Neuronal stem cell (in vitro differentiated cells): ENCODE measurements at regions not wholly inside any gene's neighbourhood (a gene's known extent, or its start where the extent isn't known, plus 50 kb on each side); places are given as distances from the start of the nearest gene placed in this dataset.

Experiments used
- DNase-seq: peaks from one replicate; pipeline ENCODE4 v3.0.0-alpha.2; 2013; ENCODE audit warnings: low spot score
- H2AFZ ChIP-seq: one replicate; pipeline ENCODE4 v1.6.1; 2013; ENCODE audit warnings: mild to moderate bottlenecking, low read length, inconsistent platforms
- H2AK5ac ChIP-seq: 2 replicates; pipeline ENCODE4 v1.6.1; 2013; ENCODE audit warnings: low read depth, mild to moderate bottlenecking, inconsistent platforms, low read length, moderate library complexity, mixed read lengths
- H2BK120ac ChIP-seq: 2 replicates; pipeline ENCODE4 v1.6.1; 2013; ENCODE audit warnings: low read depth, mild to moderate bottlenecking, inconsistent platforms, low read length, moderate library complexity, mixed read lengths
- H2BK12ac ChIP-seq: one replicate; pipeline ENCODE4 v1.6.1; 2013; ENCODE audit warnings: low read length, inconsistent platforms
- H2BK15ac ChIP-seq: 2 replicates; pipeline ENCODE4 v1.6.1; 2013; ENCODE audit warnings: mild to moderate bottlenecking, low read length, inconsistent platforms, mixed read lengths
- H2BK5ac ChIP-seq: one replicate; pipeline ENCODE4 v1.6.1; 2013; ENCODE audit warnings: inconsistent platforms, mild to moderate bottlenecking, low read length, moderate library complexity
- H3K14ac ChIP-seq: one replicate; pipeline ENCODE4 v1.6.1; 2013; ENCODE audit warnings: low read length, inconsistent platforms
- H3K18ac ChIP-seq: 2 replicates; pipeline ENCODE4 v1.6.1; 2013; ENCODE audit warnings: low read length, inconsistent platforms
- H3K23ac ChIP-seq: 2 replicates; pipeline ENCODE4 v1.6.1; 2013; ENCODE audit warnings: low read depth, mild to moderate bottlenecking, mixed read lengths, low read length, inconsistent platforms; ENCODE audit not compliant: poor library complexity
- H3K27ac ChIP-seq: replicated peaks from 3 replicates; pipeline ENCODE4 v1.5.1; 2013; ENCODE audit warnings: low read length, inconsistent platforms
- H3K27me3 ChIP-seq, 3 experiments: 2 replicates each; pipeline ENCODE4 v1.6.1; 2013; ENCODE audit warnings: low read length in 3 of 3, mild to moderate bottlenecking in 2 of 3, inconsistent platforms in 1 of 3, low read depth in 1 of 3, mixed read lengths in 1 of 3, moderate library complexity in 1 of 3; ENCODE audit not compliant: control insufficient read depth in 3 of 3, insufficient read depth in 3 of 3
- H3K36me3 ChIP-seq, 2 donors: replicated peaks in 1 of 2; 2 replicates each; pipeline ENCODE4 v1.6.1; 2013; ENCODE audit warnings: low read length in 2 of 2; ENCODE audit not compliant: control insufficient read depth in 2 of 2, insufficient read depth in 2 of 2
- H3K4ac ChIP-seq: 2 replicates; pipeline ENCODE4 v1.6.1; 2013; ENCODE audit warnings: inconsistent platforms, mild to moderate bottlenecking, low read length, moderate library complexity
- H3K4me1 ChIP-seq, 2 donors: 1 replicate in 1 of 2; 2 replicates in 1 of 2; pipeline ENCODE4 v1.6.1; 2013; ENCODE audit warnings: low read length in 2 of 2, low read depth in 1 of 2; ENCODE audit not compliant: control insufficient read depth in 2 of 2, insufficient read depth in 1 of 2
- H3K4me2 ChIP-seq: one replicate; pipeline ENCODE4 v1.6.1; 2013; ENCODE audit warnings: mild to moderate bottlenecking, low read length, inconsistent platforms; ENCODE audit not compliant: insufficient read depth, poor library complexity, severe bottlenecking
- H3K4me3 ChIP-seq, 2 donors: 2 replicates each; pipeline ENCODE4 v1.5.1; 2013; ENCODE audit warnings: low read length in 2 of 2, mild to moderate bottlenecking in 2 of 2, inconsistent platforms in 1 of 2, moderate library complexity in 1 of 2
- H3K79me1 ChIP-seq: one replicate; pipeline ENCODE4 v1.6.1; 2013; ENCODE audit warnings: low read depth, mild to moderate bottlenecking, inconsistent platforms, low read length, moderate library complexity
- H3K9ac ChIP-seq: one replicate; pipeline ENCODE4 v1.6.1; 2013; ENCODE audit warnings: mild to moderate bottlenecking, low read depth, low read length, inconsistent platforms; ENCODE audit not compliant: poor library complexity
- H3K9me3 ChIP-seq, 2 donors: replicated peaks in 1 of 2; 2 replicates each; pipeline versions ENCODE3 to v1.6.1; 2013; ENCODE audit warnings: low read length in 2 of 2, mild to moderate bottlenecking in 2 of 2, inconsistent platforms in 1 of 2, low read depth in 1 of 2, mixed read lengths in 1 of 2, moderate library complexity in 1 of 2; ENCODE audit not compliant: control insufficient read depth in 2 of 2, insufficient read depth in 1 of 2
- H4K8ac ChIP-seq: one replicate; pipeline ENCODE4 v1.6.1; 2013; ENCODE audit warnings: low read depth, mild to moderate bottlenecking, inconsistent platforms, low read length, moderate library complexity
- H4K91ac ChIP-seq: one replicate; pipeline ENCODE4 v1.6.1; 2013; ENCODE audit warnings: low read length, low read depth, mild to moderate bottlenecking, inconsistent platforms; ENCODE audit not compliant: poor library complexity
- WGBS, 2 donors: extraction: QIAGEN DNeasy Blood & Tissue Kit; methylation state at CpG; one replicate each; pipeline ENCODE4 v1.1.7; 2013; ENCODE audit warnings: missing lambda C conversion rate in 2 of 2, mixed read lengths in 1 of 2; ENCODE audit not compliant: insufficient read length in 2 of 2, insufficient replicate concordance in 1 of 2; ENCODE audit errors: extremely low coverage in 2 of 2; 5-methylcytosine and 5-hydroxymethylcytosine counted together

GRCh38 chr2:60366135-60366712 is 187.2 kb downstream of the BCL11A start:
- Histone ChIP-seq H3K9me3 (no peaks in the 10 kb centered on the region), H2AK5ac (no peak overlapping the region), H3K18ac (no peak overlapping the region), H3K9ac (no peak overlapping the region), H2BK12ac (no peak overlapping the region), H2BK120ac (no peak overlapping the region), H3K4me2 (no peak overlapping the region), H3K27ac (no peak overlapping the region), H3K14ac (no peak overlapping the region), H4K8ac (no peak overlapping the region), H2BK15ac (no peak overlapping the region), H3K4me1 (peaks cover 0 to 4% of the 10 kb centered on the region in 2 donors), H2BK5ac (no peak overlapping the region), H3K4me3 (no peak overlapping the region), H3K27me3 (no peaks in the 10 kb centered on the region), H2AFZ (no peak overlapping the region), H3K36me3 (no peaks in the 10 kb centered on the region), H3K23ac (no peak overlapping the region), H3K79me1 (no peaks in the 10 kb centered on the region), H3K4ac (no peak overlapping the region), H4K91ac (no peak overlapping the region)
- DNase-seq: no peak
- WGBS, 2 donors: no CpG with 5 or more reads among the region's 4 CpGs

GRCh38 chr2:60365556-60365955 is 187.9 kb downstream of the BCL11A start:
- no peak overlapping the region for H2BK120ac ChIP-seq
- H3K27me3 ChIP-seq: no peaks in the 10 kb centered on the region
- DNase-seq: no peak
- no peaks in the 10 kb centered on the region for H3K9me3 ChIP-seq
- peaks cover 0 to 4% of the 10 kb centered on the region in 2 donors for H3K4me1 ChIP-seq
- no peak overlapping the region for H3K9ac ChIP-seq
- H2BK12ac ChIP-seq: no peak overlapping the region
- no peak overlapping the region for H2AK5ac ChIP-seq
- no peak overlapping the region for H2BK5ac ChIP-seq
- no peak overlapping the region for H3K4me2 ChIP-seq
- no peak overlapping the region for H4K91ac ChIP-seq
- no peak overlapping the region for H3K18ac ChIP-seq
- no peaks in the 10 kb centered on the region for H3K79me1 ChIP-seq
- no peak overlapping the region for H3K23ac ChIP-seq
- H3K14ac ChIP-seq: no peak overlapping the region
- no peaks in the 10 kb centered on the region for H3K36me3 ChIP-seq
- no peak overlapping the region for H3K4ac ChIP-seq
- H2AFZ ChIP-seq: no peak overlapping the region
- no peak overlapping the region for H2BK15ac ChIP-seq
- no peak overlapping the region for H4K8ac ChIP-seq
- no peak overlapping the region for H3K27ac ChIP-seq
- no peak overlapping the region for H3K4me3 ChIP-seq
- no CpG with 5 or more reads among the region's 5 CpGs for WGBS, 2 donors

DNA sequence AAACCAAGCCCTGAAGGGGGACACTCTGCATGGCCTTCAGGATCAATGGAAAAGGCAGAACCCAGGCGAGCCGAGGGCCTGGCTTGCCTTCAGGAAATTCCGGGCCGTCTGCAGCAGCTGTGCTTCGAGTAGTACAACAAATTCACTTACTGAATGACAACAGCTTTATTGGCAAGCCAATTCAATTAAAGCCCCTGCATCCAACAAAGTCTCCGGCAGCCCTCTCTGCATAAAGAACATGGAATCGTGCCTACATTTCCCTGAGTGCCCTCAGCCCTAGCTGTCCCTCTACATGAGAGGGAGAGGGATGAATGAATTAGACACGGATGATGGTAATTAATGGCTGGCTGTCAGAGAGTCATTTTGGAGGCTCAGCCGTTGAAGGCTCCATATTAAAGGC is 189.0 kb downstream of the BCL11A start:
- no peak overlapping the region for H3K27ac ChIP-seq
- H3K79me1 ChIP-seq: no peaks in the 10 kb centered on the region
- H3K9ac ChIP-seq: no peak overlapping the region
- no peak overlapping the region for H4K8ac ChIP-seq
- no peak overlapping the region for H3K18ac ChIP-seq
- H3K4me1 ChIP-seq: peaks cover 0 to 4% of the 10 kb centered on the region in 2 donors
- no peak overlapping the region for H3K4me3 ChIP-seq
- no peak overlapping the region for H3K23ac ChIP-seq
- H3K9me3 ChIP-seq: no peaks in the 10 kb centered on the region
- H3K4ac ChIP-seq: no peak overlapping the region
- H3K36me3 ChIP-seq: no peaks in the 10 kb centered on the region
- no peak overlapping the region for H2BK5ac ChIP-seq
- H3K4me2 ChIP-seq: no peak overlapping the region
- no peak overlapping the region for H2AFZ ChIP-seq
- no peak overlapping the region for H3K14ac ChIP-seq
- H2BK12ac ChIP-seq: no peak overlapping the region
- no peak overlapping the region for H2BK120ac ChIP-seq
- no CpG with 5 or more reads among the region's 9 CpGs for WGBS, 2 donors
- no peak overlapping the region for H2AK5ac ChIP-seq
- no peak for DNase-seq
- H3K27me3 ChIP-seq: no peaks in the 10 kb centered on the region
- H4K91ac ChIP-seq: no peak overlapping the region
- H2BK15ac ChIP-seq: no peak overlapping the region

- H2BK120ac ChIP-seq: no peak overlapping the region
- no peak overlapping the region for H2BK15ac ChIP-seq
- H3K27ac ChIP-seq: no peak overlapping the region
- no peak overlapping the region for H2BK5ac ChIP-seq
- no peak overlapping the region for H3K9ac ChIP-seq
- no peak overlapping the region for H3K4me2 ChIP-seq
- no peak overlapping the region for H2AFZ ChIP-seq
- no peak overlapping the region for H2AK5ac ChIP-seq
- H3K4me3 ChIP-seq: no peak overlapping the region
- no CpG with 5 or more reads among the region's 1 CpG for WGBS, 2 donors
- H3K27me3 ChIP-seq: no peaks in the 10 kb centered on the region
- no peaks in the 10 kb centered on the region for H3K79me1 ChIP-seq
- H3K14ac ChIP-seq: no peak overlapping the region
- no peak overlapping the region for H3K23ac ChIP-seq
- H4K8ac ChIP-seq: no peak overlapping the region
- DNase-seq: no peak
- H4K91ac ChIP-seq: no peak overlapping the region
- no peak overlapping the region for H3K4ac ChIP-seq
- H2BK12ac ChIP-seq: no peak overlapping the region
- no peak overlapping the region for H3K18ac ChIP-seq
- H3K4me1 ChIP-seq: peaks cover 0 to 6% of the 10 kb centered on the region in 2 donors
- no peaks in the 10 kb centered on the region for H3K36me3 ChIP-seq
- no peaks in the 10 kb centered on the region for H3K9me3 ChIP-seq
Observed at GRCh38 chr2:60361498-60361897, 192.0 kb downstream of the BCL11A start.
